SH-SY5Y (cell line): ENCODE measurements at regions not wholly inside any gene's neighbourhood (a gene's known extent, or its start where the extent isn't known, plus 50 kb on each side); places are given as distances from the start of the nearest gene placed in this dataset.

Source experiments
- GATA2 ChIP-seq: IDR thresholded peaks from 2 replicates; pipeline ENCODE4 v1.6.1; 2011; ENCODE audit warnings: mild to moderate bottlenecking, low read depth, low read length
- GATA3 ChIP-seq: IDR thresholded peaks from 2 replicates; pipeline ENCODE4 v1.6.1; 2011; ENCODE audit warnings: low read depth, mild to moderate bottlenecking, low read length, moderate library complexity

DNA sequence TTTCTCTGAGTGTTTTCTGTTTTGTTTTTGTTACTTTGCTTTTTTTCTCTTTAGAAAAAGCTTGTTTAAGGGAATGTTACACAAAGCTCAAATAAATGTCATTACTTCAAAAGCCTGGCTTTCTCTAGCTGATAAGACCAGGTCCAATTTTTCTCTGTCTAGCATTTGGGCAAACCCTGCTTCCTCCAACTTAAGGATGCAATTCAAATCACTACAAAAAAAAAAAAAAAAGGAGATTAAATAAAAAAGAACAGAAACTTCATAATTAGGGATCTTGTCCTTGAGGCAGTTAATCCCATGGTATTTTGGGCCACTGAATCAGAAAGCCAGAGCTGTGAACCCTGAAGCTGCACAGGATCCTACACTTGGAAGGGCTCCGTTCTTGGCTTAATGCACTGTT lies 480.8 kb upstream of the KIRREL3 start:
- no peak for TF ChIP-seq GATA2
- no peak for TF ChIP-seq GATA3
